22Rv1 (cell line): ENCODE measurements at regions not wholly inside any gene's neighbourhood (a gene's known extent, or its start where the extent isn't known, plus 50 kb on each side); places are given as distances from the start of the nearest gene placed in this dataset.

Experiments used
- ZFX ChIP-seq: fragments of 450-650 bp; IDR thresholded peaks from 2 replicates; pipeline ENCODE4 v1.6.1; 2017; ENCODE audit warnings: antibody characterized with exemption, borderline replicate concordance
- TF ChIP-seq, protein P1 (sequence below): fragments of 450-650 bp; IDR thresholded peaks from 2 replicates; pipeline ENCODE4 v1.5.1; 2017; ENCODE audit warnings: mild to moderate bottlenecking

DNA sequence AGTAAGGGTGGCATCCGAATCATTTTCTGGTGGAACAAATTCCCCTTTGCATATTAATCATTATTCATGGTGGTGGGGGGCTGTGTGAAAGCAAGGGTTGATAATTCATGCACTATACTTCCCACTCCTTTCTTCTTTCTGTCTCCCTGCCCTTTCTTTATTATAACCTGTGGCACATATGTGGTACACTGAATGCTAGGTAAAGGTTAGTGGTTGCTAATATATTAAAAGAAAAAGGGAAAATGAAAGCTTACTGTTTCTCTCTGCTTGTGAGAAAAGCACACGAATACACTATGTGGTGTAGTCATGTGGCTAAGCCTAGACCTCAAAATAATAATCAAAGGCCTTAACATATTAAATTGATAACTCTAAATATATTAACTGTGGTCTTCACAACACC lies 178.4 kb upstream of the RPS6KA3 start:
- TF ChIP-seq, protein P1, sequence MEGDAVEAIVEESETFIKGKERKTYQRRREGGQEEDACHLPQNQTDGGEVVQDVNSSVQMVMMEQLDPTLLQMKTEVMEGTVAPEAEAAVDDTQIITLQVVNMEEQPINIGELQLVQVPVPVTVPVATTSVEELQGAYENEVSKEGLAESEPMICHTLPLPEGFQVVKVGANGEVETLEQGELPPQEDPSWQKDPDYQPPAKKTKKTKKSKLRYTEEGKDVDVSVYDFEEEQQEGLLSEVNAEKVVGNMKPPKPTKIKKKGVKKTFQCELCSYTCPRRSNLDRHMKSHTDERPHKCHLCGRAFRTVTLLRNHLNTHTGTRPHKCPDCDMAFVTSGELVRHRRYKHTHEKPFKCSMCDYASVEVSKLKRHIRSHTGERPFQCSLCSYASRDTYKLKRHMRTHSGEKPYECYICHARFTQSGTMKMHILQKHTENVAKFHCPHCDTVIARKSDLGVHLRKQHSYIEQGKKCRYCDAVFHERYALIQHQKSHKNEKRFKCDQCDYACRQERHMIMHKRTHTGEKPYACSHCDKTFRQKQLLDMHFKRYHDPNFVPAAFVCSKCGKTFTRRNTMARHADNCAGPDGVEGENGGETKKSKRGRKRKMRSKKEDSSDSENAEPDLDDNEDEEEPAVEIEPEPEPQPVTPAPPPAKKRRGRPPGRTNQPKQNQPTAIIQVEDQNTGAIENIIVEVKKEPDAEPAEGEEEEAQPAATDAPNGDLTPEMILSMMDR, result no peak
- no peak for TF ChIP-seq ZFX
